ENCODE measurements at regions not wholly inside any gene's neighbourhood (a gene's known extent, or its start where the extent isn't known, plus 50 kb on each side); places are given as distances from the start of the nearest gene placed in this dataset.

GRCh38 chr7:85719981-85720953 is 533.4 kb upstream of the SEMA3D start:
- DNase-seq: peak; percentile 54
- in situ Hi-C loops (cut with HindIII; ENCODE audit: low pct_ligation_motif_present, low pct_unique_long_range_greater_than_20kb, low sequenced_read_pairs): no loop called here

GRCh38 chr7:85716353-85716752 is 529.5 kb upstream of the SEMA3D start:
- in situ Hi-C loops (cut with HindIII; ENCODE audit: low pct_ligation_motif_present, low pct_unique_long_range_greater_than_20kb, low sequenced_read_pairs): no loop called here
- no peak for DNase-seq

GRCh38 chr7:85714951-85715350 is 528.1 kb upstream of the SEMA3D start:
- in situ Hi-C loops (cut with HindIII; ENCODE audit: low pct_ligation_motif_present, low pct_unique_long_range_greater_than_20kb, low sequenced_read_pairs): no loop called here
- no peak for DNase-seq

- in situ Hi-C loops (cut with HindIII; ENCODE audit: low pct_ligation_motif_present, low pct_unique_long_range_greater_than_20kb, low sequenced_read_pairs): no loop called here
- DNase-seq: no peak
Observed at GRCh38 chr7:85714043-85714578, 527.3 kb upstream of the SEMA3D start.

- in situ Hi-C loops (cut with HindIII; ENCODE audit: low pct_ligation_motif_present, low pct_unique_long_range_greater_than_20kb, low sequenced_read_pairs): no loop called here
- no peak for DNase-seq
Observed at GRCh38 chr7:85713171-85713570, 526.3 kb upstream of the SEMA3D start.

- DNase-seq: no peak
- in situ Hi-C loops (cut with HindIII; ENCODE audit: low pct_ligation_motif_present, low pct_unique_long_range_greater_than_20kb, low sequenced_read_pairs): no loop called here
Observed at GRCh38 chr7:85711894-85712293, 525.0 kb upstream of the SEMA3D start.

- in situ Hi-C loops (cut with HindIII; ENCODE audit: low pct_ligation_motif_present, low pct_unique_long_range_greater_than_20kb, low sequenced_read_pairs): no loop called here
- DNase-seq: no peak
Observed at GRCh38 chr7:85710960-85711359, 524.1 kb upstream of the SEMA3D start.

- in situ Hi-C loops (cut with HindIII; ENCODE audit: low pct_ligation_motif_present, low pct_unique_long_range_greater_than_20kb, low sequenced_read_pairs): no loop called here
- DNase-seq: no peak
Observed at GRCh38 chr7:85708221-85708620, 521.4 kb upstream of the SEMA3D start.

GRCh38 chr7:85705076-85705475 is 518.2 kb upstream of the SEMA3D start:
- in situ Hi-C loops (cut with HindIII; ENCODE audit: low pct_ligation_motif_present, low pct_unique_long_range_greater_than_20kb, low sequenced_read_pairs): no loop called here
- DNase-seq: no peak

- in situ Hi-C loops (cut with HindIII; ENCODE audit: low pct_ligation_motif_present, low pct_unique_long_range_greater_than_20kb, low sequenced_read_pairs): no loop called here
- DNase-seq: no peak
Observed at GRCh38 chr7:85703251-85704010, 516.6 kb upstream of the SEMA3D start.

- no peak for DNase-seq
- in situ Hi-C loops (cut with HindIII; ENCODE audit: low pct_ligation_motif_present, low pct_unique_long_range_greater_than_20kb, low sequenced_read_pairs): no loop called here
Observed at GRCh38 chr7:85702348-85702747, 515.5 kb upstream of the SEMA3D start.

GRCh38 chr7:85699482-85699881 is 512.6 kb upstream of the SEMA3D start:
- DNase-seq: no peak

GRCh38 chr7:85695533-85695932 is 508.7 kb upstream of the SEMA3D start:
- in situ Hi-C loops (cut with HindIII; ENCODE audit: low pct_ligation_motif_present, low pct_unique_long_range_greater_than_20kb, low sequenced_read_pairs): no loop called here

More at GRCh38 chr7:85699482-85699881, 512.6 kb upstream of the SEMA3D start:
- in situ Hi-C loops (cut with HindIII; ENCODE audit: low pct_ligation_motif_present, low pct_unique_long_range_greater_than_20kb, low sequenced_read_pairs): no loop called here

GRCh38 chr7:85695041-85695440 is 508.2 kb upstream of the SEMA3D start:
- in situ Hi-C loops (cut with HindIII; ENCODE audit: low pct_ligation_motif_present, low pct_unique_long_range_greater_than_20kb, low sequenced_read_pairs): no loop called here
- no peak for DNase-seq

More at GRCh38 chr7:85695533-85695932, 508.7 kb upstream of the SEMA3D start:
- DNase-seq: peak; percentile 45

GRCh38 chr7:85693326-85693725 is 506.5 kb upstream of the SEMA3D start:
- no peak for DNase-seq
- in situ Hi-C loops (cut with HindIII; ENCODE audit: low pct_ligation_motif_present, low pct_unique_long_range_greater_than_20kb, low sequenced_read_pairs): no loop called here

GRCh38 chr7:85688712-85689111 is 501.9 kb upstream of the SEMA3D start:
- DNase-seq: no peak
- in situ Hi-C loops (cut with HindIII; ENCODE audit: low pct_ligation_motif_present, low pct_unique_long_range_greater_than_20kb, low sequenced_read_pairs): no loop called here

- in situ Hi-C loops (cut with HindIII; ENCODE audit: low pct_ligation_motif_present, low pct_unique_long_range_greater_than_20kb, low sequenced_read_pairs): no loop called here
Observed at GRCh38 chr7:85686401-85687181, 499.7 kb upstream of the SEMA3D start.

GRCh38 chr7:85685901-85686300 is 499.0 kb upstream of the SEMA3D start:
- in situ Hi-C loops (cut with HindIII; ENCODE audit: low pct_ligation_motif_present, low pct_unique_long_range_greater_than_20kb, low sequenced_read_pairs): no loop called here
- no peak for DNase-seq

More at GRCh38 chr7:85686401-85687181, 499.7 kb upstream of the SEMA3D start:
- DNase-seq: no peak
